Panc1 (cell line): ENCODE measurements at regions not wholly inside any gene's neighbourhood (a gene's known extent, or its start where the extent isn't known, plus 50 kb on each side); places are given as distances from the start of the nearest gene placed in this dataset.

Experiments used
- POLR2AphosphoS5 ChIP-seq: IDR thresholded peaks from 2 replicates; pipeline ENCODE4 v1.6.1; 2012; ENCODE audit warnings: mild to moderate bottlenecking, low read depth, low read length, moderate library complexity
- SIN3A ChIP-seq: IDR thresholded peaks from 2 replicates; pipeline ENCODE4 v1.6.1; 2012; ENCODE audit warnings: low read depth, mild to moderate bottlenecking, low read length, moderate library complexity, borderline replicate concordance; ENCODE audit not compliant: insufficient read depth
- TCF7L2 ChIP-seq: IDR thresholded peaks from 2 replicates; pipeline ENCODE4 v1.6.1; 2011; ENCODE audit warnings: mild to moderate bottlenecking, low read depth, low read length, inconsistent platforms
- TF ChIP-seq, protein P1 (sequence below): fragments of 450-650 bp; IDR thresholded peaks from 2 replicates; pipeline ENCODE4 v1.5.1; 2017; ENCODE audit warnings: mild to moderate bottlenecking
- TF ChIP-seq, protein P2 (sequence below), 2 experiments: IDR thresholded peaks; 2 replicates each; pipeline ENCODE4 v1.6.1; 2011 to 2012; ENCODE audit warnings: low read depth in 2 of 2, control low read depth in 1 of 2, low read length in 1 of 2, mild to moderate bottlenecking in 1 of 2, moderate library complexity in 1 of 2; ENCODE audit not compliant: insufficient read depth in 1 of 2

DNA sequence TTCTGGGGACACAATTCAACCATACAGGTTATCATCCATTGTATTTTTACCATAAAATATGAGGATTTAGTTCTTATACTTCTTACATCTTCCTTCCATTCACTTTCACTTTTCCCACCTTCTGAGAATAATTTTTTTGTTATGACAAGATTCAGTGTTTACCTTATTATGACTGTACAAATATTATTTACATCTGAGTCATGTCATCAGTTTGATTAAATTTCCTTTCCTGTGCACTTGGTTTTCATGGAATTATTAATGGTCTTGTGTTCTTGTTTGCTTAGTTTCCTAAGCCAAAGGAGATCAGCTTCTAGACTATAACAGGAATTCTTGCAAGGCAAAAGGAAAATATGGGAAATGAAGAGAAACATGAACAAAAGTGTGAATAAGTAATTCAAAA, 366.5 kb downstream of the TMEM38B start:
- no peak for TF ChIP-seq POLR2AphosphoS5
- TF ChIP-seq, protein P1, sequence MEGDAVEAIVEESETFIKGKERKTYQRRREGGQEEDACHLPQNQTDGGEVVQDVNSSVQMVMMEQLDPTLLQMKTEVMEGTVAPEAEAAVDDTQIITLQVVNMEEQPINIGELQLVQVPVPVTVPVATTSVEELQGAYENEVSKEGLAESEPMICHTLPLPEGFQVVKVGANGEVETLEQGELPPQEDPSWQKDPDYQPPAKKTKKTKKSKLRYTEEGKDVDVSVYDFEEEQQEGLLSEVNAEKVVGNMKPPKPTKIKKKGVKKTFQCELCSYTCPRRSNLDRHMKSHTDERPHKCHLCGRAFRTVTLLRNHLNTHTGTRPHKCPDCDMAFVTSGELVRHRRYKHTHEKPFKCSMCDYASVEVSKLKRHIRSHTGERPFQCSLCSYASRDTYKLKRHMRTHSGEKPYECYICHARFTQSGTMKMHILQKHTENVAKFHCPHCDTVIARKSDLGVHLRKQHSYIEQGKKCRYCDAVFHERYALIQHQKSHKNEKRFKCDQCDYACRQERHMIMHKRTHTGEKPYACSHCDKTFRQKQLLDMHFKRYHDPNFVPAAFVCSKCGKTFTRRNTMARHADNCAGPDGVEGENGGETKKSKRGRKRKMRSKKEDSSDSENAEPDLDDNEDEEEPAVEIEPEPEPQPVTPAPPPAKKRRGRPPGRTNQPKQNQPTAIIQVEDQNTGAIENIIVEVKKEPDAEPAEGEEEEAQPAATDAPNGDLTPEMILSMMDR = no peak
- TF ChIP-seq, protein P2, sequence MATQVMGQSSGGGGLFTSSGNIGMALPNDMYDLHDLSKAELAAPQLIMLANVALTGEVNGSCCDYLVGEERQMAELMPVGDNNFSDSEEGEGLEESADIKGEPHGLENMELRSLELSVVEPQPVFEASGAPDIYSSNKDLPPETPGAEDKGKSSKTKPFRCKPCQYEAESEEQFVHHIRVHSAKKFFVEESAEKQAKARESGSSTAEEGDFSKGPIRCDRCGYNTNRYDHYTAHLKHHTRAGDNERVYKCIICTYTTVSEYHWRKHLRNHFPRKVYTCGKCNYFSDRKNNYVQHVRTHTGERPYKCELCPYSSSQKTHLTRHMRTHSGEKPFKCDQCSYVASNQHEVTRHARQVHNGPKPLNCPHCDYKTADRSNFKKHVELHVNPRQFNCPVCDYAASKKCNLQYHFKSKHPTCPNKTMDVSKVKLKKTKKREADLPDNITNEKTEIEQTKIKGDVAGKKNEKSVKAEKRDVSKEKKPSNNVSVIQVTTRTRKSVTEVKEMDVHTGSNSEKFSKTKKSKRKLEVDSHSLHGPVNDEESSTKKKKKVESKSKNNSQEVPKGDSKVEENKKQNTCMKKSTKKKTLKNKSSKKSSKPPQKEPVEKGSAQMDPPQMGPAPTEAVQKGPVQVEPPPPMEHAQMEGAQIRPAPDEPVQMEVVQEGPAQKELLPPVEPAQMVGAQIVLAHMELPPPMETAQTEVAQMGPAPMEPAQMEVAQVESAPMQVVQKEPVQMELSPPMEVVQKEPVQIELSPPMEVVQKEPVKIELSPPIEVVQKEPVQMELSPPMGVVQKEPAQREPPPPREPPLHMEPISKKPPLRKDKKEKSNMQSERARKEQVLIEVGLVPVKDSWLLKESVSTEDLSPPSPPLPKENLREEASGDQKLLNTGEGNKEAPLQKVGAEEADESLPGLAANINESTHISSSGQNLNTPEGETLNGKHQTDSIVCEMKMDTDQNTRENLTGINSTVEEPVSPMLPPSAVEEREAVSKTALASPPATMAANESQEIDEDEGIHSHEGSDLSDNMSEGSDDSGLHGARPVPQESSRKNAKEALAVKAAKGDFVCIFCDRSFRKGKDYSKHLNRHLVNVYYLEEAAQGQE (IDR thresholded peaks at IDR 0.05; ENCODE audit: insufficient read depth in 1 of 2, low read depth in 2 of 2, low read length in 1 of 2) = no peak
- TF ChIP-seq TCF7L2 = no peak
- TF ChIP-seq SIN3A = no peak
